Nephron progenitor cell (in vitro differentiated cells): ENCODE measurements at regions not wholly inside any gene's neighbourhood (a gene's known extent, or its start where the extent isn't known, plus 50 kb on each side); places are given as distances from the start of the nearest gene placed in this dataset.
A peak's percentile ranks its signal among the peaks of the same experiment; 100 is the strongest.

Source experiments
- DNase-seq: peaks from one replicate; pipeline ENCODE4 v3.0.0; 2021
- H3K27ac Mint-ChIP-seq: 2 replicates; pipeline ENCODE4 v1.8.0; 2021; ENCODE audit warnings: mild to moderate bottlenecking, moderate library complexity, mixed read lengths
- H3K27me3 Mint-ChIP-seq: 2 replicates; pipeline ENCODE4 v1.8.0; 2021; ENCODE audit warnings: mild to moderate bottlenecking, low read depth, mixed read lengths; ENCODE audit not compliant: poor library complexity
- H3K36me3 Mint-ChIP-seq: 2 replicates; pipeline ENCODE4 v1.8.0; 2021; ENCODE audit warnings: low read depth, mixed read lengths
- H3K4me1 Mint-ChIP-seq: 2 replicates; pipeline ENCODE4 v1.8.0; 2021; ENCODE audit warnings: mixed read lengths
- H3K4me3 Mint-ChIP-seq: 2 replicates; pipeline ENCODE4 v1.8.0; 2021; ENCODE audit warnings: mild to moderate bottlenecking, moderate library complexity, mixed read lengths
- H3K9me3 Mint-ChIP-seq: 2 replicates; pipeline ENCODE4 v1.8.0; 2021; ENCODE audit warnings: mild to moderate bottlenecking, moderate library complexity, mixed read lengths
- TF ChIP-seq, protein P1 (sequence below): fragments of 200-600 bp; sonication (generic); IDR thresholded peaks from 2 replicates; pipeline ENCODE4 v1.5.0; 2021; ENCODE audit warnings: antibody characterized with exemption

DNA sequence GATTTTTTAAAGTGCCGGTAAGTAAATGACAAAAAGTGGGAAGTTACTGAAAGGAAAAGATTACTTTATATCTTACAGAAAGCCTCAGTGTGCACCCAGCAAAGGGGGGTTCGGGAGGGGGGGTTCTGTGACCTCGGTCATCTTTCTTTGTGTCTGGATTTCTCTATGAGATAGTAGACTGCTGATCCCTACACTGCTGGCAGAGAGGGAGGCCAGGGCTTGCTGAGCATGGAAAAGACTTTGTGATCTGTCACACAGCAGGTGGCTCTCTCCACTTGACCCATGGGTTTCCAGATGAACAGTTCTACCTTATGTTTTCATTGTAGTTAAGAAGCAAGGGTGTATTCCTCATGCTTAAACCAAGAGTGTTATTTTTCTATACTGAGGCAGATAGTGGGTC, 475.6 kb downstream of the PCDH10 start:
- TF ChIP-seq, protein P1, sequence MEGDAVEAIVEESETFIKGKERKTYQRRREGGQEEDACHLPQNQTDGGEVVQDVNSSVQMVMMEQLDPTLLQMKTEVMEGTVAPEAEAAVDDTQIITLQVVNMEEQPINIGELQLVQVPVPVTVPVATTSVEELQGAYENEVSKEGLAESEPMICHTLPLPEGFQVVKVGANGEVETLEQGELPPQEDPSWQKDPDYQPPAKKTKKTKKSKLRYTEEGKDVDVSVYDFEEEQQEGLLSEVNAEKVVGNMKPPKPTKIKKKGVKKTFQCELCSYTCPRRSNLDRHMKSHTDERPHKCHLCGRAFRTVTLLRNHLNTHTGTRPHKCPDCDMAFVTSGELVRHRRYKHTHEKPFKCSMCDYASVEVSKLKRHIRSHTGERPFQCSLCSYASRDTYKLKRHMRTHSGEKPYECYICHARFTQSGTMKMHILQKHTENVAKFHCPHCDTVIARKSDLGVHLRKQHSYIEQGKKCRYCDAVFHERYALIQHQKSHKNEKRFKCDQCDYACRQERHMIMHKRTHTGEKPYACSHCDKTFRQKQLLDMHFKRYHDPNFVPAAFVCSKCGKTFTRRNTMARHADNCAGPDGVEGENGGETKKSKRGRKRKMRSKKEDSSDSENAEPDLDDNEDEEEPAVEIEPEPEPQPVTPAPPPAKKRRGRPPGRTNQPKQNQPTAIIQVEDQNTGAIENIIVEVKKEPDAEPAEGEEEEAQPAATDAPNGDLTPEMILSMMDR: no peak
- H3K9me3 Mint-ChIP-seq: no peaks in the 10 kb centered on the region
- peak; percentile 11 for DNase-seq
- no peak overlapping the region for H3K4me3 Mint-ChIP-seq
- peak overlapping the region; percentile 34 for H3K27ac Mint-ChIP-seq
- peaks cover 8% of the 10 kb centered on the region for H3K4me1 Mint-ChIP-seq
- no peaks in the 10 kb centered on the region for H3K27me3 Mint-ChIP-seq
- H3K36me3 Mint-ChIP-seq: no peaks in the 10 kb centered on the region

DNA sequence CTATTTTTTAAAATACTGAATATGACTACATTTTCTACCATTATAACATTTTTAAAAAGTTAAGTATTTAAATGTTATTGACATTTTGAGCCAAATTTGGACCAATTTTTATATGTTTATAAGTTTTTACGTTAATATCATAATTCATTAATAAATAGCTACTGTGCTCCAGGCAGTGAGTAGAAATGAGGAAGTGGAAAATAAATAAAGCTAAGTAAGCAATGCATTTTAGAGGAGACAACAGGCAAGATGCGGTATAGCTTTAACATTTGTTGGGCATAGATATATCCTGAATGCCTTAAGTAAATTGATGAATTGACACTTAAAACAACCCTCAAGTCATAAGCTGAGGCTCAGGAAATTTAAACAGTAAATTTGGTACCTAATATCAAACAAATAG, 474.8 kb downstream of the PCDH10 start:
- Mint-ChIP-seq H3K9me3 (no peaks in the 10 kb centered on the region), H3K36me3 (no peaks in the 10 kb centered on the region), H3K4me1 (peaks cover 8% of the 10 kb centered on the region), H3K27ac (no peak overlapping the region), H3K4me3 (no peak overlapping the region), H3K27me3 (no peaks in the 10 kb centered on the region)
- DNase-seq: no peak
- TF ChIP-seq, protein P1: no peak

DNA sequence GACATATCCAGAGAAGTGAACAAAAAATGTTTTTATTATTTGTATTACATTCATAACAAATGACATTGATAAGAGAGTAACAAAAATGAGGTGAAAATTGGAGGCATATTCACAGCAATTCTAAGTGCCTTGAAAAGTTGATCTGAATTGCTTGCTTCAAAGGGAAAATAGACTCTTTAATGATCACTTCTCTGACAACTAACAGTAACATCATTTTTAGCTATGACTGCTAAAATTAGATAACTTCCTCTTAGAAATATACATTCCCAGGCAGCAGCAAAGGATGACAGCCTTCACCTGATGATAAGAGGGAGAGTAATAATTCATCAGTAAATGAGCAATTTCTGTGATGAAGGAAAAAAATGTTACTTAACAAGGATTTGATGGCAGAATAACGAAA, 472.5 kb downstream of the PCDH10 start:
- TF ChIP-seq, protein P1: no peak
- no peaks in the 10 kb centered on the region for H3K36me3 Mint-ChIP-seq
- no peaks in the 10 kb centered on the region for H3K9me3 Mint-ChIP-seq
- H3K4me1 Mint-ChIP-seq: peaks cover 8% of the 10 kb centered on the region
- no peaks in the 10 kb centered on the region for H3K27me3 Mint-ChIP-seq
- H3K27ac Mint-ChIP-seq: no peak overlapping the region
- no peak for DNase-seq
- H3K4me3 Mint-ChIP-seq: no peak overlapping the region

DNA sequence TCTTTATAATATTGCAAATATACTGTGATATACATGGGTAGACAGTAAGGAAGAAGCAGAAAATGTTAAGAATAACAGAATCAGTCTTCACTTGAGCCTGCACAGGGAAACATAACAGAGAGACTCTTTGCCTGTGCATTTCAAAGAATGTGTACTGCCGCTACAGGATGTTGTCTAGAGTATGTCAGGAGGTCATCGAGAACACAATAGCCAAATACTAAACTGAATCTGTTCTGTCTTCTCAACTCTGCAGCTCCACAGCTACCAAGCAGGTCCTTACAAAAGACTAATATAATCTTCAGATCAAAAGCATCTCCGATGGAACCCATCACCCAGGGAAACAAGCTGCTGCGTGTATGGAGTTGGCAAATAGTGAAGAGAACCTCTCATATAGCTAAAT, 471.5 kb downstream of the PCDH10 start:
- Mint-ChIP-seq H3K36me3 (no peaks in the 10 kb centered on the region), H3K9me3 (no peaks in the 10 kb centered on the region), H3K4me3 (no peak overlapping the region), H3K27ac (no peak overlapping the region), H3K4me1 (peaks cover 8% of the 10 kb centered on the region), H3K27me3 (no peaks in the 10 kb centered on the region)
- TF ChIP-seq, protein P1: no peak
- DNase-seq: no peak

DNA sequence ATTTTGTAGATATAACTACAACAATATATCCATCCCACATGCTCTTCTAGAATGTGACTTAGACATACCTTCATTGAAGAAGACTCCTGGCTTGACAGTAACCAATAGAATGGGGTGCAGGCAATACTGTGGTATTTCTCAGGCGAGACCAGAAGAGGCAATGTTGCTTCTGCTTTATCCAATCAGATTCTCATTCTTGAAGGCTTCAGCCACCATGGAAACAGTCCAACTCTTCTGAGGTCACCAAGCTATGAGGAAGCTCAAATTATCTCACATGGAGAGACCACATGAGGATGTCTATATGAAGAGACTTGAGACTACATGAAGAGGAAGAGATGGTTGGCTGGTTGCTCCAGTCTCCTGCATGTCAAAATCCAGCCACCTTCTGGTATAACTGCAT, 469.9 kb downstream of the PCDH10 start:
- no peaks in the 10 kb centered on the region for H3K36me3 Mint-ChIP-seq

DNA sequence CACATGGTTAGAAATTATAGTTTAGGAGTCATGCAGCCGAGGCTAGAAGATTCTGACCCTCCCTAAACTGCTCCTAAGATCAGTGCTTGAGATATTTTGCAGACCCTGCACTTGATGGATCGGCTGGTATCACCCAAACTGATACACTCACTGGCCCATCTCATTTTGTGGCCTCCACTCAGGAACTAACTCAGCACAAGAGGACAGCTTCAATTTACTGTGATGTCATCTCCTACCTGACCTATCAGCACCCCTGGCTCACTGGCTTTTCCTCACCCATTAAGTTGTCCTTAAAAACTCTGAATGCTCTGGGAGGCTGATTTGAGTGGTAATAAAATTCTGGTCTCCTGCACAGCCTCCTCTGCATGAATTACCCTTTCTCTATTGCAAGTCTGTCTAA, 450.9 kb downstream of the PCDH10 start:
- Mint-ChIP-seq H3K36me3 (no peaks in the 10 kb centered on the region), H3K27me3 (no peaks in the 10 kb centered on the region), H3K9me3 (no peaks in the 10 kb centered on the region), H3K4me3 (no peak overlapping the region), H3K27ac (no peak overlapping the region), H3K4me1 (peaks cover 12% of the 10 kb centered on the region)
- TF ChIP-seq, protein P1: no peak
- no peak for DNase-seq

More for the DNA sequence above, 469.9 kb downstream of the PCDH10 start:
- DNase-seq: no peak
- no peak overlapping the region for H3K27ac Mint-ChIP-seq
- TF ChIP-seq, protein P1: no peak
- no peaks in the 10 kb centered on the region for H3K27me3 Mint-ChIP-seq
- H3K9me3 Mint-ChIP-seq: no peaks in the 10 kb centered on the region
- no peaks in the 10 kb centered on the region for H3K4me1 Mint-ChIP-seq
- H3K4me3 Mint-ChIP-seq: no peak overlapping the region
